HepG2 (cell line): ENCODE measurements at regions not wholly inside any gene's neighbourhood (a gene's known extent, or its start where the extent isn't known, plus 50 kb on each side); places are given as distances from the start of the nearest gene placed in this dataset.

Source experiments
- ATAC-seq: fragments of 200-7000 bp; cut with Tn5 transposase; 3 replicates; pipeline ENCODE4 v1.9.1; 2020; ENCODE audit warnings: mild to moderate bottlenecking, moderate library complexity
- BruUV-seq: library from RNA; stranded (reverse); fragments of 400-500 nt; replicated peaks from 2 replicates; lab custom pipeline; 2021; lab: Mats Ljungman, UMichigan
- CTCF ChIA-PET: fragments of 300-600 bp; formaldehyde crosslinking; extraction: SDS; loops from one replicate; lab custom pipeline; 2021; ENCODE audit warnings: low total read pairs, inconsistent platforms, low intra/inter-chr PET ratio; lab: Yijun Ruan, JAX
- POLR2A ChIA-PET: fragments of 350-600 bp; sonication (Branson Sonifier 250); formaldehyde crosslinking; loops from one replicate; lab custom pipeline; 2020; ENCODE audit warnings: antibody characterized with exemption, inconsistent platforms; lab: Yijun Ruan, JAX
- DNase-seq: peaks from one replicate; pipeline ENCODE4 v3.0.0-alpha.2; 2015; ENCODE audit warnings: low spot score
- FAIRE-seq: peaks from 3 replicates; lab custom pipeline; 2011; peaks lifted over from hg19 to GRCh38; lab: Jason Lieb, UNC
- H2AFZ ChIP-seq: one replicate; pipeline ENCODE4 v1.6.1; 2011; ENCODE audit warnings: low read length, inconsistent platforms
- H3K27ac ChIP-seq: fragments of 300-600 bp; 3 replicates; pipeline ENCODE4 v1.8.0; 2011; ENCODE audit warnings: mixed run types, mild to moderate bottlenecking, mixed read lengths, low read length, inconsistent platforms; ENCODE audit not compliant: insufficient read depth; ENCODE audit errors: extremely low read length
- H3K27me3 ChIP-seq, 2 experiments: fragments of 200-600 bp in 1 of 2; 2 replicates in 1 of 2; 3 replicates in 1 of 2; pipeline versions ENCODE4 v1.6.0 to v1.8.0; 2011; ENCODE audit warnings: low read length in 2 of 2, mild to moderate bottlenecking in 2 of 2, moderate library complexity in 2 of 2, inconsistent platforms in 1 of 2; ENCODE audit not compliant: insufficient read depth in 2 of 2, control insufficient read depth in 1 of 2
- H3K36me3 ChIP-seq, 2 experiments: fragments of 200-600 bp in 1 of 2; replicated peaks in 1 of 2; 2 replicates in 1 of 2; 3 replicates in 1 of 2; pipeline versions ENCODE4 v1.5.1 to v1.8.0; 2011; ENCODE audit warnings: low read length in 2 of 2, inconsistent platforms in 1 of 2; ENCODE audit not compliant: insufficient read depth in 2 of 2, control insufficient read depth in 1 of 2
- H3K4me1 ChIP-seq: 2 replicates; pipeline ENCODE4 v1.5.1; 2012; ENCODE audit warnings: low read length, inconsistent platforms; ENCODE audit not compliant: insufficient read depth
- H3K4me2 ChIP-seq: 2 replicates; pipeline ENCODE4 v1.6.0; 2011; ENCODE audit warnings: low read depth, low read length, inconsistent platforms
- H3K4me3 ChIP-seq, 3 experiments: fragments of 200-600 bp in 1 of 3; sonication (generic), shearing (Covaris generic) in 1 of 3; replicated peaks in 1 of 3; 2 replicates each; pipeline ENCODE4 v1.5.1; 2011 to 2016; ENCODE audit warnings: low read length in 3 of 3, inconsistent platforms in 2 of 3, low read depth in 2 of 3, mild to moderate bottlenecking in 2 of 3, control low read depth in 1 of 3, mixed read lengths in 1 of 3; ENCODE audit not compliant: insufficient read depth in 1 of 3
- H3K79me2 ChIP-seq: one replicate; pipeline ENCODE4 v1.6.1; 2011; ENCODE audit warnings: low read length, inconsistent platforms; ENCODE audit not compliant: insufficient read depth
- H3K9ac ChIP-seq: 2 replicates; pipeline ENCODE4 v1.6.0; 2011; ENCODE audit warnings: mild to moderate bottlenecking, low read depth, low read length, inconsistent platforms; ENCODE audit not compliant: insufficient read depth
- H3K9me3 ChIP-seq: 2 replicates; pipeline ENCODE4 v1.5.1; 2012; ENCODE audit warnings: mild to moderate bottlenecking, low read length
- H4K20me1 ChIP-seq: 2 replicates; pipeline ENCODE4 v1.6.0; 2011; ENCODE audit warnings: inconsistent platforms, mild to moderate bottlenecking, low read length, moderate library complexity; ENCODE audit not compliant: insufficient read depth
- PLRG1 ChIP-seq: fragments of 450-650 bp; conservative IDR thresholded peaks from 2 replicates; pipeline ENCODE4 v1.6.1; 2016
- ZMYM2 ChIP-seq: sonication (generic); formaldehyde crosslinking; IDR thresholded peaks from 2 replicates; pipeline ENCODE4 v1.8.0; 2022; ENCODE audit warnings: mild to moderate bottlenecking, missing genetic modification reagents
- ZNF652 ChIP-seq: IDR thresholded peaks from 2 replicates; pipeline ENCODE4 v1.6.1; 2016; ENCODE audit warnings: low read depth, borderline replicate concordance
- in situ Hi-C: cut with HindIII; loops from 2 replicates; pipeline ENCODE4 v1.10.0; 2017; ENCODE audit warnings: low pct_unique_long_range_greater_than_20kb; ENCODE audit not compliant: extremely low pct_ligation_motif_present
- intact Hi-C: fragments of 100-400 bp; cut with micrococcal nuclease; formaldehyde crosslinking; loops from one replicate; pipeline ENCODE4 v1.10.0; 2022; ENCODE audit not compliant: unreplicated experiment
- TF ChIP-seq, protein P1 (sequence below): sonication (generic); formaldehyde crosslinking; IDR thresholded peaks from 2 replicates; pipeline ENCODE4 v1.4.0; 2020; ENCODE audit warnings: missing genetic modification reagents
- TF ChIP-seq, protein P2 (sequence below): sonication (generic); formaldehyde crosslinking; IDR thresholded peaks from 2 replicates; pipeline ENCODE4 v1.8.0; 2022; ENCODE audit warnings: missing genetic modification reagents, mild to moderate bottlenecking, moderate library complexity, borderline replicate concordance
- TF ChIP-seq, protein P3 (sequence below): sonication (generic); formaldehyde crosslinking; IDR thresholded peaks from 2 replicates; pipeline ENCODE4 v1.8.0; 2022; ENCODE audit warnings: missing genetic modification reagents, low read depth, mild to moderate bottlenecking, borderline replicate concordance

DNA sequence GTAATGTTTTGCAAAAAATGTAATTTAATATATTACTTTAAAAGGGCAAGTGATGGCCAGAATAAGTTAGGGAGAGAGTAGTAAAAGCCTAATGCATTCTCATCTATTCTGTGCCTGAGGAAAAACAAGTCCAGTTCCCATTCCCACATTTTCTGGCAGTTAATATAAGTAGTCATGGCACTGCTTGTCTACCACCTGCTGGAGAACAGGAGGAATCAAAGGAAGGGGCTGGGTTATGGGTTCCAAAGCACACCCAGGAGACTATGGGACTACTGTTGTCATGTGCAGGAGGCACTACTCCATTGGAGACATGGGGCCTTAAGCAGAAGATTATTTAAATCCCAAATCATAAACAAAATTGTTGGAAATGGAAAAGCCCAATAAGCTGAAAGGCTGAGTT is 2618.6 kb downstream of the ARAP2 start:
- Histone ChIP-seq H3K9ac (no peak overlapping the region), H3K36me3 (no peaks in the 10 kb centered on the region), H3K9me3 (peaks cover 83% of the 10 kb centered on the region), H2AFZ (no peak overlapping the region), H3K4me1 (no peaks in the 10 kb centered on the region), H4K20me1 (no peaks in the 10 kb centered on the region), H3K79me2 (no peaks in the 10 kb centered on the region), H3K4me3 (no peak overlapping the region), H3K4me2 (no peak overlapping the region), H3K27ac (no peak overlapping the region), H3K27me3 (no peaks in the 10 kb centered on the region)
- in situ Hi-C loops (no loop called here), intact Hi-C loops (no loop called here)
- CTCF ChIA-PET, result no interaction called here
- no TSS peak for BruUV-seq
- POLR2A ChIA-PET, result no interaction called here
- FAIRE-seq (no peak), DNase-seq (no peak), ATAC-seq (no peak)
- TF ChIP-seq, protein P1, sequence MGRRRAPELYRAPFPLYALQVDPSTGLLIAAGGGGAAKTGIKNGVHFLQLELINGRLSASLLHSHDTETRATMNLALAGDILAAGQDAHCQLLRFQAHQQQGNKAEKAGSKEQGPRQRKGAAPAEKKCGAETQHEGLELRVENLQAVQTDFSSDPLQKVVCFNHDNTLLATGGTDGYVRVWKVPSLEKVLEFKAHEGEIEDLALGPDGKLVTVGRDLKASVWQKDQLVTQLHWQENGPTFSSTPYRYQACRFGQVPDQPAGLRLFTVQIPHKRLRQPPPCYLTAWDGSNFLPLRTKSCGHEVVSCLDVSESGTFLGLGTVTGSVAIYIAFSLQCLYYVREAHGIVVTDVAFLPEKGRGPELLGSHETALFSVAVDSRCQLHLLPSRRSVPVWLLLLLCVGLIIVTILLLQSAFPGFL, result no peak
- TF ChIP-seq, protein P2, sequence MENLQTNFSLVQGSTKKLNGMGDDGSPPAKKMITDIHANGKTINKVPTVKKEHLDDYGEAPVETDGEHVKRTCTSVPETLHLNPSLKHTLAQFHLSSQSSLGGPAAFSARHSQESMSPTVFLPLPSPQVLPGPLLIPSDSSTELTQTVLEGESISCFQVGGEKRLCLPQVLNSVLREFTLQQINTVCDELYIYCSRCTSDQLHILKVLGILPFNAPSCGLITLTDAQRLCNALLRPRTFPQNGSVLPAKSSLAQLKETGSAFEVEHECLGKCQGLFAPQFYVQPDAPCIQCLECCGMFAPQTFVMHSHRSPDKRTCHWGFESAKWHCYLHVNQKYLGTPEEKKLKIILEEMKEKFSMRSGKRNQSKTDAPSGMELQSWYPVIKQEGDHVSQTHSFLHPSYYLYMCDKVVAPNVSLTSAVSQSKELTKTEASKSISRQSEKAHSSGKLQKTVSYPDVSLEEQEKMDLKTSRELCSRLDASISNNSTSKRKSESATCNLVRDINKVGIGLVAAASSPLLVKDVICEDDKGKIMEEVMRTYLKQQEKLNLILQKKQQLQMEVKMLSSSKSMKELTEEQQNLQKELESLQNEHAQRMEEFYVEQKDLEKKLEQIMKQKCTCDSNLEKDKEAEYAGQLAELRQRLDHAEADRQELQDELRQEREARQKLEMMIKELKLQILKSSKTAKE (CRISPR knock-in tag), result no peak
- TF ChIP-seq, protein P3, sequence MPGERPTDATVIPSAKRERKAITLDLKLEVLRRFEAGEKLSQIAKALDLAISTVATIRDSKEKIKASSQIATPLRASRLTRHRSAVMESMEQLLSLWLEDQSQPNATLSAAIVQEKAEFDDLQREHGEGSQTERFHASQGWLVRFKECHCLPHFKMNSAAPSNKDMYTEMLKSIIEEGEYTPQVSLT, result no peak
- no peak for TF ChIP-seq ZMYM2
- no peak for TF ChIP-seq PLRG1
- TF ChIP-seq ZNF652 (CRISPR knock-in tag), result no peak
